Kasumi-1 (cell line): ENCODE measurements at regions not wholly inside any gene's neighbourhood (a gene's known extent, or its start where the extent isn't known, plus 50 kb on each side); places are given as distances from the start of the nearest gene placed in this dataset.

Experiments
- DNase-seq, 2 experiments: peaks; one replicate each; lab custom pipeline; 2025; lab: John Stamatoyannopoulos, UW

DNA sequence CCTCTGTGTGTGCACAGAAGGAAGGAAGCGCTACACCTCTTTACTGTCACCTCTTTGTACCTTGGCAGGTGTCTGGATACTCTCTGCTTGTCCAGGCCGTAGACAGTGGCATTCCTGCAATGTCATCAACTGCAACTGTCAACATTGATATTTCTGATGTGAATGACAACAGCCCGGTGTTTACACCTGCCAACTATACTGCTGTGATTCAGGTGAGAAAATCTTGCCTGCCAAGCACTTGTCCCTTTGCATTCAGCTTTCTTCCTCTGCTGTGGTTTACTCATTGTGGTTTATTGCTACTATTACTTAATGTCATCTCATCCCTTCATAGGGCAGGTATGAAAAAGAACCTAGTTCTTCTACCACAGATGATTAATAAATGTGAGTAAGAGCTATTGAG lies 131.9 kb upstream of the MTNR1B start:
- DNase-seq: no peak

DNA sequence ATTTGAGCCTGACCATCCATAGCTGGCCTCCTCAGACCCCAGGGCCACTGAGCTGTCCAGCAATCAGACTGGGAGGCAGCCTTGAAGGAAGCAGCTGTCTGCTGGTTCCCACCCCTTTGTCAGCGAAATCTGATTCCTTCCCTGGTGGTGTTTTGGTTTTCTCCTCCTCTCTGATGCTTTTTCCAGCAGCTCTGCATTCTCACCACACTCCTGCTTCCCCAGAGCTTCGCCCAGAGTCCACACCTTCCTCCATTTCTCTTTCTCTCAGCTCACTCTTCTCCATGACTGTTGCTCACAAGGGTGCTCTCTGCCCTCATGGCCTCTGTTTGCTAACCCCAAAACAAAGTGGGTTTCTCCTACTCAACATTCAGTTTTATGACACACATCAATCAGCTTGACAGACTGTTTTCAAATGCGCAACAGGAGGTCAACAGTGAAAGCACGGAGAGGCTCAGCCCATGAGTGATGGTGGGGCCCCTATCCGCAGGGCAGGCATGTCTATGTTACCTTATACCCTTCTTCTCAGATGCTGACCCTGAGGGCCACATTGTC lies 130.6 kb upstream of the MTNR1B start:
- DNase-seq: no peak

DNA sequence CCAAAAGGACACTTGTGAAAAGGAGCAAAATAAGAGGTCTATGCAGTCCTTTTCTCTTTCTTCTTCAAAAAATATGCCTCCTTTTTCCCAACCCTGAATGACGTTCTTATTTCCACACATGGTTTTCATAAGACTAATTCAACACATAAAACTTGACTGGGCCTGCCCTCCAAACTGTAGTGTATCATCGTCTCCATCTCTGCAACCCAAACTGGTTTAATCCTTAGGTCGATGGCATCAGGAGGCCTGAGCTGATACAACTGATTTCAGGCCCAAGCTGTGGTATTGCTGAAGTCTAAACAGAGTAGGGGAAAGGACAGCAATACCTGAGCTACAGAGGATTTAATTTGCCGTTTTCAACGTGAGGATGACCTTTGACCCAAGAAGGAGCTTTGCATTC lies 130.0 kb upstream of the MTNR1B start:
- no peak for DNase-seq

DNA sequence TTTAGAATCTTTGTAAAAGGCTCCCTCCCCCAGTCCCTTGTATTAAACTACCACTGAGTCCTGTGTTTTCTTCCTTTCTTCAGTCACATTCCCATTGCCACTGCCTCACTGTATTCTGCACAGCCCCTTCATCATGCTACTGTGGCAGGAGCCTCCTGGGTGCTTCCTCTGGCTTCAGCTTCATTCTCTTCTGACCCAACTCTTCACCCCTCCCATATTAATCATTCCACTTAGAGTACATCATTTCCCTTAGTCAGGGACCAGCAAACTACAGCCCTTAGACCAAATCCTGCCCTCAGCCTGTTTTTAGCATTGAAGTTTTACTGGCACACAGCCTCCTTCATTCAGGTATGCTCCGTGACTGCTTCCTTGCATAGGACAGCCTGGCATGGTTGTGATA lies 127.7 kb upstream of the MTNR1B start:
- DNase-seq: no peak

DNA sequence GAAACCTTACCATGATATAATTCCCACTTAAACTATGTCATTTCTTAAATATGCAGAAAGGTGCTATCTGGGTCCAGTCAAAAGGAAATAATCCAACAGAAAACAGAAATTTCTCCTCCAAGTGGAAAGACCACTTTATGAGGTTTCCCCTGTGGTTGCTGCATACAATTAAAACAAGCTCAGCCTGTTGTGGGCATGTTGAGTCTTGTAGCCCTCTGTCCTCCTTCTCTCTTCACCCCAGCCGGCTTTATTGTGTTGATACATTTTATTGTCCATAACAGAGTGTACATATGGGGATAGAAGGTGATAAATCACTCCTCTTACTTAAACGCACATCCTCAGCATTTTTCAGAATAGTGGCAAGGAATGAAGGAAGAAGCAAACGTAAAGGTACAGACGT lies 126.0 kb upstream of the MTNR1B start:
- DNase-seq: no peak

DNA sequence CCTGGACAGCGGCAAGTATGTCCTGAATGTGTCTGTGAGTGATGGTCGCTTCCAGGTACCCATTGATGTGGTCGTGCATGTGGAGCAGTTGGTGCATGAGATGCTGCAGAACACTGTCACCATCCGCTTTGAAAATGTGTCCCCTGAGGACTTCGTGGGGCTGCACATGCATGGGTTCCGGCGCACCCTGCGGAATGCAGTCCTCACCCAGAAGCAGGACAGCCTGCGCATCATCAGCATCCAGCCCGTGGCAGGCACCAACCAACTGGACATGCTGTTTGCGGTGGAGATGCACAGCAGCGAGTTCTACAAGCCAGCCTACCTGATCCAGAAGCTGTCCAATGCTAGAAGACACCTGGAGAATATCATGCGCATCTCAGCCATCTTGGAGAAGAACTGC lies 125.3 kb upstream of the MTNR1B start:
- no peak for DNase-seq

DNA sequence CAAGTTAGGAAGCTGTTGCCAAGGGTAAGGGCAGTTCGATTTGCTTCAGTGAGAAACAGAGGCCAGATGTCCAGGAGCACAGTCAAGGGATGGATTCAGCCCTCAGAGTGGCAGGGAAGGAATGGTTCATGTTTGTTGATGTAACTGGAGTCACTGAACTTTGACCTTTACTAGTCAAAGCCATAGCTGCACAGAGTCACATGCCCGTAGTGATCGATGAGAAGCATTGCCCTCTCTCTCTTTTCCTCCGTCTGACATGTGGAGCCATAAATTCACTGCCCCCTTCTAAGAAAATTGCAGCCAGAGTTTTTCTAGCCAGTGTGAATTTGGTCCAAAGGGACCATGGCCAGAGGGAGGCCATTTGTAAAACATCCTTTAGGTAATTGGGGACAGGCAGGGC lies 124.1 kb upstream of the MTNR1B start:
- DNase-seq: no peak

DNA sequence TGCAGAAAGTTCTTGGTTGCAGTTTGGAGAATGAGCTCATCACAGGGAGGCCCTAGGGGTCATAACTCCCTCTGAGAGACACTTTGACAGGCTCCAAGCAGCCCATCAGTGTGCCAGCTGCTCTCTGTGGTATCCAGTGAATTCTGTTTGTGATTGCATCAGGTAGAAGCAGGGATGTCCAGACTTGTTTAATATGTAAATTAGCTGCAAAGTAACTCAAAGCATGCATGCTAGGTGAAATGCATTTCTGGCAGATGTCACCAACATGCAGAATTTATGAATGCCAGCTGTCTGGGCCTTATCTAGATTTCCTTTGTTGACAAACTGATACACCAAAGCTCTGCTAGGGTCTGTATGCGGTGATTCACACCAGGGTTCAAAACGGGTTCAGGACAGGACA lies 123.6 kb upstream of the MTNR1B start:
- no peak for DNase-seq

DNA sequence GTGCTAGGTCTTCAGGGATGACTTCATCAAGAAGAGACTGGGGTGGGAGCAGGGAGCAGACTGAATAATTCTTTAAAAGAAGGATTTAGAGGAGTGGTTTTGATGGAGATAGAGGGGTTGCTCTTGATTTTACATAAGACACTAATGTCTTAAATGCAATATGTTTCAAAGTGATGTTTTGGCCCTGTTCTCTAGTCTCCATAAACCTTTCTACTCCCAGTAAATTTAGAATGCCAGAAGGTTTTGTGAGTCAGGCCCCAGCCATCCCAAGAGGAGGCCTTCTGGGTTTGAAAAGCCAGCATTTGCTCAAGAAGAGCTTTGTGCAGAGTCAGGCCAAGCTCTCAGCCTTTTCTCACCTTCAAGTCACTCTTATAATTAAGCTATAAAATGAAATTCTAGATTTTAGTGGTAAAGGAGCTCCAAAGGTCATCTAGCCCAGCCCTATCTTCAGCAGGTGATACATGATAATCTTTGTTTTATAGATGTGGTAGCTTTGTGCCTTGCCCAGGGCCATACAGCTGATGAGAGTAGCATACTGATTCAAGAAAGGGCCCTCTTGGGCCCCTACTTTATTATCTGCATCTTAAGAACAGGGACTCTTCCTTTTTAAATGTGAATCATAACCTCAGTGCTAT lies 122.8 kb upstream of the MTNR1B start:
- DNase-seq: no peak

DNA sequence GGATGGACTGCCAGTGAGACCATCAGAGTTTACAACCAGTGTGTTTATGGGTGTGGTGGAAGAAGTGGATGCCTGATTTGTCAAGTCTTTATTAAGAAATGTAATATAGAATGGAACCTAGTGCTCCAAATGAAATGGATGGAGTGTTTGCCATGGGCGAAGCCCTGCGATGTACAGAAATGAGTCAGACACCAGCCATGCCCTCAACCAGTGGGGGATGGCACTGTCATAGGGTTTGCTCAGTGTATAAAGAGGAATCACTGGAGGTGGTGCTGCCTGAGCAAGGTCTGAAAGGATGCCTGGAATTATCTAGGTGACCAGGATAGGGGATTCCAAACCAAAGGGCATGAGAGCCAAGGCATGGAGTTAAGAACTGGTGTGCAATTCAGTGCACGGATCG lies 120.9 kb upstream of the MTNR1B start:
- no peak for DNase-seq

DNA sequence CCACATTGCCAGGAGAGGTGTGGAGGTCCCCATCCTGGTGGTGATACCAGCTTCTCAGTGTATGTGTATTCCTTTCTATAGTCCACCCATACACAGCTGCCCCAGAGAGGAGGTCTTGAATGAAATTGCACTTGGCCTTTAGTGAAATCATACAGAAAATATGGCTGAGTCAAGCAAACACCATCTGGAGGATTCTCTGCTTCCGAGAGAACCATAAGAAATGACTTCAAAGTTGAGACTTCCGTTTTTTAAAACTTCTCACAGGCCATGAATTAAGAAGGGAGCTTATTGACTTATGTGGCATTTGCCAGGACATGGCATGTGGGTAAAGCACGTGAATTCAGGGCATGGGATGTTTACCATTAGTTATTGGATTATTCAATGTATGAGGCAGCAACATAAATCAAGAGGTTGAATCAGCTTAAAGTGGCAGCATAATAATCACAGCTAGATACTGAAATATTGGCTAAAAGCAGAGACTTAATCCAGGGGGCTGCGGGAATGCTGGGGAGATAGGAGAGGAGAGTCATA lies 119.1 kb upstream of the MTNR1B start:
- DNase-seq: no peak

DNA sequence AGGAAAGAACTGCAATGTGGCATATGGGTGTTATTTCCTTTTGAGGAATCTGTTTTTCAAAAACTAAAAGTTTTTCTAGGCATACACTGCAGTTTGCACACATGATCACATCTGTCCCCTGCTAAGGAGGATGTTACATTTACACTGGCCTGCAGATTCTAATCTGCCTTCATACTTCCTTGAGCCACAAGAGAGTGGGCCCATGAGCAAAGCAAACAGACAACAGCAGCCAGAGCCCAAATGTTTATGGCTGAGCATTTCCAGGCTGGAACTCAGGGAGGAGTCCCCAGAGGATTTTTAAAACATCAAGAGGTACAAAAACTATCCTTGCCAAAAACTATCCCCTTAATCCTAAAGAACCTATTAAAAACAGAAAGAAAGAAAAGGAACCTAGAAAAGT lies 117.2 kb upstream of the MTNR1B start:
- DNase-seq: no peak

DNA sequence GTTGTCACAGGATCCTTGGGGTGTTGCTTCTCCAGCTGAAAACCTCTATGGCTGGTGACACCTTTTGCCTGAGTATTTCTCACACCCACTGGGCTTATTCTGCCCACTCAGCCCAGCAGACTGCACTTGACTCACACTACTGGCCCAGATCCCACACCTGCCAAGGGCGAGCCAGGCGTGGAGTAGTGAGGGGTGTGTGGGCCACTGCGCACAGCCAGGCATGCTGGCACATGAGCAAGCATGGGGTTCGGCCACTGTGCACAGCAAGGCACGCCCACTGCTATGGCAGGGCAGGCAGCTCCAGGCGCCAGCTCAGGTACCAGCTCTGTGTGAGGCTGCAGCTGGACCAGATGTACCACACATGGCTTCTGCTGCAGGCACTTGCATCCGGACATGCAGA lies 116.5 kb upstream of the MTNR1B start:
- no peak for DNase-seq

DNA sequence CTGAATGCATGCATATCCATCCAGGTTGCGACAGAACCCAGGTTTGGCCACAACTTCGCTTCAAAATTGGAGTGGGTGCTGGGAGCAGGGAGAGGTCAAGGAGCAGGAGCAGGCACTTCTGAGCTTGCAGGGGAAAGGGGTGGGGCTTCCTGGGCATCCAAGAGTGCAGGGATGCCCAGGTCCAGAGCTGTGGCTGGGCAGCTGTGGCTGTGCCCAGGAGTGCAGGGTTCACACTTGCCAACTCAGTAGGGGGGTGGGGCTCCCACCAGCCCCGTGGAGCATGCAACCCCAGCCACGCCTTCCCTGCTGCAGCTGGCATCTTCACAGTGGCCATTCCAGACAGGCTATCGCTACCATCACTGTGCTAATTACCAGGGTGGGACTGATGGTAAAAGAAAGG lies 115.3 kb upstream of the MTNR1B start:
- DNase-seq: no peak

DNA sequence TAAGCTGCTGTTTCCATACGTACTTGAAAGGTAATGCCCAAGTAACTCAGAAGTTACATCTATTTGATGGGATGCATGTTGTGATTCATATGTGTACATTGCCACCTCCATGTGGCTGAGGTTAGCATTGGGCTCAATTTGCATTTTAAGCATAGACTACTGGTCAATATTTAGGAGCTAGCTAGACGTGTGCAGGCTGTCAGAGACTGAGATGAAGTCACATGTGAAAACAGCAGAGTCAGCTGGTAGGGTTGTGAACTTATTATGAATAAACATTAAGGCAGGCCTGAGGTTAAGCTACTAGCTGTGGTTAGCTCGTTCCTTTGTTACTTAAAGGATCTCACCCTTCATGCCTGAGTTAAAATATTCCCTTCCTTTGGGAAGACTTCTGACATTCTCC lies 114.5 kb upstream of the MTNR1B start:
- DNase-seq: no peak

DNA sequence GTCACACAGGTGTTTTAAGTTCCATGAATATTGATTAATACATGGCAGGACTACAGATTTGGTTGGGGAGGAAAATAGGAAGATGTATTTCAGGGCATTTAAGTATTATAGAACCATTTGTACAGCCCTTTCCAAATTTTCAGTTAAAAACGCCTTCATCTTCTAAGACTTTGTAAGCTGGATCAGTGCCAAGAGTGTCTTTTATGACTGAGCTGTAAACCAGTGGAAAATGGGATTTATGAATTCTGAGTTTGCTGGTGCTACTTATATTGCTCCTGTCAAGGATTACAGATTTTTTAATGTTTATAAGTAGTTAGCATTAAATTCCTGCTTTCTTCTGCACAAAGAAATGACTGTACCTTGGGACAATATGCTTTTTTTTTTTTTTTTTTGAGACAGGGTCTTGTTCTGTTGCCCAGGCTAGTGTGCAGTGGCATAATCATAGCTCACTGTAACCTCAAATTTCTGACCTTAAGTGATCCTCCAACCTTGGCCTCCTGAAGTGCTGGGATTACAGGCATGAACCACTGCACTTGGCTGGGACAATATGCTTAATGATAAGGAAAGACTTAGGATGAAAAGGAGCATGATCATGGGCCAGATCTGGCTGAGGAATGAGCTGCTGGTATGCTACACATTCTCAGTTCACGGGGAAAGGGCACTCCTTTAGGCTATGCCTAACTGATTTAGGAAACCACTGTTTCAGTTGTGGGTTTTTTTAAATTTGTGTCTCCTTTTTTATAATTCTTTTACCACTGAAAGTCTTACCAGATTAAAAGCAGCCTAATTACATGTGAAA lies 113.6 kb upstream of the MTNR1B start:
- DNase-seq: no peak

DNA sequence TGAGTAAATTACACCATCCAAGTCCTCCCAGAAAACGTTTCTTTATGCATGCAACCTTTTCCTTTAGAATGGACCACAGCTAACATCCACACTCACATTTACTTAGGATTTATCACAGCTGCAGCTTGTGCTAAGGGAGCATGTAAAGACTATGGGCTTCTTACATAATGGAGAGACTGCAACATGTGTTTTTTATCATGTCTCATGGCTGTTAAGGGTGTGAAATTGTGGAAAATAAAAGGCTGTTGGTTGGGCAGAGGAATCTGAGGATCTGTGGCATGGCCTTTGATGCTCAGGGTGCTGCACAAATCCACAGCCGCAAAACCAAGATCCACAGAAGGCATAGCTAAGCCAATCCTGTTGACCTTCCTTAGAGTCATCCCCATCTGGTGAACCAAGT lies 112.0 kb upstream of the MTNR1B start:
- DNase-seq: no peak

DNA sequence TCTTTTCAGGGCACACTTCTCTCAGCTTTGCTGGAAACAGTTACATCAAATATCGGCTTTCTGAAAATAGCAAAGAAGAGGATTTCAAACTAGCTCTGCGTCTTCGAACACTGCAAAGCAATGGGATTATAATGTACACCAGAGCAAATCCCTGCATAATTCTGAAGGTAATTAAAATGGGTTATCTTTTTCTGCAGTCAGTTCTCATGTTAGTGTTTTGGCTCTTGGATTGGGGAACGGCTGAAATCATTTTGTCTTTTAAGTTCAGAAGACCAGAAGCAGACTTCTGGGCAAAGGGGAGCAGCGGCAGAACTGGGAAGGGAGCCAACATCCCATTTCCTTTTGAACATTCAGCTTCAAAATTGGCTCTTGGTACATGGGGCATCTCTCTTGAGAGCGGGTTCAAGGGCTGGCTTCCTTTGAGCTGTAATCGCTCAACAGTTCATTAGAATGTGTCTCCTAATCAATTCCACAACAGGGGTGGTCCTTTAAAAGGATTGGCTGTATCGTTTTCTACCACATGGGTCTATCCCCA lies 110.2 kb upstream of the MTNR1B start:
- no peak for DNase-seq

DNA sequence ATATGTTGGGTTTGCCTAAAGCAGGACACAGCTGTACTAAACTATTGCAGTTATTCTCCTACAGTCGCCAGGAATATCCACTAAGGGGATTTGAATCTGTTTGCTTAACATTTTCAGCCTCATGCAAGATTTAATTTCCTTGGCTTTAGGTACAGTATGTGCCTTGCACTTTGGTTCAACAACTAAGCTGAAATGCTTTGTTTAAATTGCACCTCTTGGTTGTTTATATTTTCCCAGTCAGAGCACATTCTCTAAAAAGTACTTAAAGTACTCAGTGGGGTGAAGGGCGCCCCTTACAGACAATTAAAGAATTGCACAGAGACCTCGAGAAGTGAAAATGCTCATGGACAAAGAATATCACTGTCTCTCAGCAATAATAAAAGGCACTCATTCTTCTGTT lies 107.8 kb upstream of the MTNR1B start:
- DNase-seq: peak; percentile 0 to 12

DNA sequence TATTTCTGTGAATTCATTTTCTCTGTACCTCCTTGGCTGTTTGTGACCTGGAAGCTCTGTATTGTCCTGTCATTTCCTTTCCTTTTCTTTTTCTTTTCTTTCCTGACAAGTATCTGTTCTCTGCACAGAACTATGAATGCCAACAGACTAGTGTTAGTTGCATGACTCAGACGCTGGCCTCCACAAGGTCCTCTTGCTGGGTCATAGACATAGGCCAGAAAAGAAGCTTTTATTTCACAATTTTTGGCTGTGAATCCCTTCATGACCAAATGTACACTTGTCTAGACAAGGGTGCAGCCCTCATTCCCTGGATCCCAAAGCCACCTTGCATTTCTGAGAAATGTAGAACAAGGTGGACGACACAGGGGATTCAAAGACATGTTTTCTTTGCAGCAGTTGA lies 104.1 kb upstream of the MTNR1B start:
- DNase-seq: no peak

DNA sequence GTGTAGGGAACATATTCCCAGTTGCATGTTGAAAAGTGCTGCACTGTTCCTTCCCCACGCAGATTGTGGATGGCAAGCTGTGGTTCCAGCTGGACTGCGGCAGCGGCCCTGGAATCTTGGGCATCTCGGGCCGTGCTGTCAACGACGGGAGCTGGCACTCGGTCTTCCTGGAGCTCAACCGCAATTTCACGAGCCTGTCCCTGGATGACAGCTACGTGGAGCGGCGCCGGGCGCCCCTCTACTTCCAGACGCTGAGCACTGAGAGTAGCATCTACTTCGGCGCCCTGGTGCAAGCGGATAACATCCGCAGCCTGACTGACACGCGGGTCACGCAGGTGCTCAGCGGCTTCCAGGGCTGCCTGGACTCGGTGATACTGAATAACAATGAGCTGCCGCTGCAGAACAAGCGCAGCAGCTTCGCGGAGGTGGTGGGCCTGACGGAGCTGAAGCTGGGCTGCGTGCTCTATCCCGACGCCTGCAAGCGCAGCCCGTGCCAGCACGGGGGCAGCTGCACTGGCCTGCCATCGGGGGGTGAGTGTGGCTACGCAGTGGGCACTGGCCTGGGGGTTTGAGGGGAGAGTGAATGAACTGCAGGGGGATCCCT lies 102.7 kb upstream of the MTNR1B start:
- DNase-seq: no peak

DNA sequence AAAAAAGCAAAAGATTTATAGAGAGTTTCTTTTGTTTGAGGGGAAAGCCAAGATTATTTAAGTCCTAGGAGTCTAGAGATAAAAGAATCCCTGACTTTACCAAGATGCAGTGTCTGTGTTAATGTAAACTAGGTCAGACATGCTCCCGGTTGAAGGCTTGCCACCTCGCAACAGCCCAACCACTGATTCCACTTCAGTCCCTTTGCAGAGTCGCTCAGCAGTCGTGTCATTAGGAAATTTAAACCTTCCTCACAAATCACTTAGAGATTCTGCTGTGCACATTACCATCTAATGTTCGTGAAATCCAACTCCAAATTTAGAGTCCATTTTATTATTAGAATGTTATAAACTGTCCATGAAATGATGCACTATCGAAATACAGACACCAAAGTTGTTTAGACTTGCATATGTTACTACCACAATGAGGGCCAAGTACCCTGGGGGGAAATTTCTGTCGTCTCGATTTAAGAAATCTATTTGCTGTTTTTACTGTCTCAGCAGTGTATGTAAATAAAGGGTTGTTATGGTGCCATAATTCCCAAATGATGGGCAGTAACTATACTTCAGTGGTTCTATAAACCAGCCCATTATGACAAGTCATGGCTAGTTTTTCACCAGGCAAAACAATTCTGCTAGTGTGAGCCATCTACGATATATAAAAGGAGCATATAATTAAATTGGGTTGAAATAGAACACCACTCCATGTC lies 101.4 kb upstream of the MTNR1B start:
- DNase-seq: no peak
